NCI-H510A treated with DMSO at 0.1 percent for 48 hours (cell line): ENCODE measurements at regions not wholly inside any gene's neighbourhood (a gene's known extent, or its start where the extent isn't known, plus 50 kb on each side); places are given as distances from the start of the nearest gene placed in this dataset.

ENCODE experiments used
- DNase-seq: peaks from one replicate; lab custom pipeline; 2025; lab: John Stamatoyannopoulos, UW

- DNase-seq, result no peak
Observed at GRCh38 chr13:110097013-110097412, 209.9 kb downstream of the COL4A1 start.

- DNase-seq, result no peak
Observed at GRCh38 chr13:110092831-110093247, 214.1 kb downstream of the COL4A1 start.

- DNase-seq, result peak; percentile 22
Observed at GRCh38 chr13:110089815-110090214, 217.1 kb downstream of the COL4A1 start.

GRCh38 chr13:110089100-110089499 is 217.9 kb downstream of the COL4A1 start:
- DNase-seq, result no peak

- DNase-seq, result no peak
Observed at GRCh38 chr13:110073982-110074381, 233.0 kb downstream of the COL4A1 start.

- DNase-seq, result no peak
Observed at GRCh38 chr13:110070511-110071120, 236.3 kb downstream of the COL4A1 start.

GRCh38 chr13:110070046-110070445 is 236.9 kb downstream of the COL4A1 start:
- DNase-seq, result no peak

- no peak for DNase-seq
Observed at GRCh38 chr13:110068176-110068473, 238.8 kb downstream of the COL4A1 start.

- DNase-seq, result no peak
Observed at GRCh38 chr13:110067355-110068175, 239.4 kb downstream of the COL4A1 start.

GRCh38 chr13:110065780-110066179 is 241.2 kb downstream of the COL4A1 start:
- DNase-seq, result no peak

GRCh38 chr13:110063490-110064421 is 243.2 kb downstream of the COL4A1 start:
- DNase-seq, result no peak

GRCh38 chr13:110062777-110063442 is 244.0 kb downstream of the COL4A1 start:
- no peak for DNase-seq

GRCh38 chr13:110062077-110062776 is 244.7 kb downstream of the COL4A1 start:
- no peak for DNase-seq

GRCh38 chr13:110061270-110061669 is 245.7 kb downstream of the COL4A1 start:
- no peak for DNase-seq

GRCh38 chr13:110057052-110057451 is 249.9 kb downstream of the COL4A1 start:
- no peak for DNase-seq

- no peak for DNase-seq
Observed at GRCh38 chr13:110056640-110057039, 250.3 kb downstream of the COL4A1 start.

GRCh38 chr13:110055089-110055488 is 251.9 kb downstream of the COL4A1 start:
- DNase-seq, result no peak

- no peak for DNase-seq
Observed at GRCh38 chr13:110054041-110054440, 252.9 kb downstream of the COL4A1 start.

- peak; percentile 95 for DNase-seq
Observed at GRCh38 chr13:110047496-110047895, 259.5 kb downstream of the COL4A1 start.

GRCh38 chr13:110046811-110047210 is 260.1 kb downstream of the COL4A1 start:
- no peak for DNase-seq

- no peak for DNase-seq
Observed at GRCh38 chr13:110045919-110046318, 259.5 kb upstream of the IRS2 start.
